CD8-positive, alpha-beta memory T cell (primary cell): ENCODE measurements at regions not wholly inside any gene's neighbourhood (a gene's known extent, or its start where the extent isn't known, plus 50 kb on each side); places are given as distances from the start of the nearest gene placed in this dataset.

Experiments
- CTCF ChIA-PET: fragments of 350-600 bp; sonication (Branson Sonifier 250); formaldehyde crosslinking; loops from one replicate; lab custom pipeline; 2021; ENCODE audit warnings: antibody characterized with exemption; lab: Charles Lee
- POLR2A ChIA-PET: fragments of 350-600 bp; sonication (Branson Sonifier 250); formaldehyde crosslinking; loops from one replicate; lab custom pipeline; 2021; ENCODE audit warnings: antibody characterized with exemption; lab: Charles Lee
- DNase-seq, 5 donors: peaks; one replicate each; pipeline versions ENCODE4 v3.0.0 to v3.0.0-alpha.2; 2020 to 2022; ENCODE audit warnings: mixed read lengths in 1 of 5
- H3K27ac ChIP-seq: one replicate; pipeline ENCODE4 v1.7.0; 2013; ENCODE audit warnings: low read depth, mild to moderate bottlenecking, low read length, moderate library complexity
- H3K27me3 ChIP-seq: 2 replicates; pipeline ENCODE4 v1.7.0; 2013; ENCODE audit warnings: low read length, mild to moderate bottlenecking; ENCODE audit not compliant: insufficient read depth, poor library complexity, severe bottlenecking
- H3K36me3 ChIP-seq: 2 replicates; pipeline ENCODE4 v1.7.0; 2013; ENCODE audit warnings: mild to moderate bottlenecking, low read length, moderate library complexity; ENCODE audit not compliant: insufficient read depth
- H3K4me1 ChIP-seq: 2 replicates; pipeline ENCODE4 v1.7.0; 2013; ENCODE audit warnings: mild to moderate bottlenecking, low read length, moderate library complexity; ENCODE audit not compliant: insufficient read depth
- H3K4me3 ChIP-seq: 2 replicates; pipeline ENCODE4 v1.7.0; 2013; ENCODE audit warnings: mild to moderate bottlenecking, low read length
- H3K9me3 ChIP-seq: 2 replicates; pipeline ENCODE4 v1.7.0; 2013; ENCODE audit warnings: mild to moderate bottlenecking, low read length
- H3K27ac Mint-ChIP-seq, 8 donors: one replicate each; pipeline ENCODE4 v1.8.0; 2020 to 2021; ENCODE audit warnings: mixed read lengths in 8 of 8, mild to moderate bottlenecking in 6 of 8, inconsistent platforms in 3 of 8, moderate library complexity in 3 of 8
- H3K27me3 Mint-ChIP-seq, 2 donors: one replicate each; pipeline ENCODE4 v1.8.0; 2020 to 2021; ENCODE audit warnings: mixed read lengths in 2 of 2, mild to moderate bottlenecking in 1 of 2, moderate library complexity in 1 of 2
- H3K36me3 Mint-ChIP-seq, 3 donors: one replicate each; pipeline ENCODE4 v1.8.0; 2020 to 2021; ENCODE audit warnings: mixed read lengths in 3 of 3, inconsistent platforms in 1 of 3, mild to moderate bottlenecking in 1 of 3
- H3K4me1 Mint-ChIP-seq, 3 donors: one replicate each; pipeline ENCODE4 v1.8.0; 2020 to 2021; ENCODE audit warnings: mixed read lengths in 3 of 3, inconsistent platforms in 1 of 3, mild to moderate bottlenecking in 1 of 3
- H3K4me3 Mint-ChIP-seq, 7 donors: one replicate each; pipeline ENCODE4 v1.8.0; 2020 to 2021; ENCODE audit warnings: mixed read lengths in 7 of 7, mild to moderate bottlenecking in 6 of 7, moderate library complexity in 4 of 7, inconsistent platforms in 2 of 7
- H3K9me3 Mint-ChIP-seq, 5 donors: one replicate each; pipeline ENCODE4 v1.8.0; 2020 to 2022; ENCODE audit warnings: mixed read lengths in 5 of 5, mild to moderate bottlenecking in 3 of 5, moderate library complexity in 2 of 5, inconsistent platforms in 1 of 5

- H3K4me1 ChIP-seq, result no peaks in the 10 kb centered on the region
- no peak overlapping the region for H3K4me3 ChIP-seq
- no peak overlapping the region for H3K27ac ChIP-seq
- Mint-ChIP-seq H3K27ac (no peak overlapping the region), H3K4me3 (no peak overlapping the region), H3K4me1 (no peaks in the 10 kb centered on the region), H3K9me3 (peaks cover 0 to 15% (median 11%) of the 10 kb centered on the region in 5 donors), H3K27me3 (peaks cover 0 to 9% of the 10 kb centered on the region in 2 donors), H3K36me3 (no peaks in the 10 kb centered on the region)
- H3K36me3 ChIP-seq, result no peaks in the 10 kb centered on the region
- ChIA-PET POLR2A (no interaction called here), CTCF (interaction anchor here (1.3 kb wide), 1 partner anchor 125 kb away, joined by 3 read pairs; no protein-coding TSS in a partner anchor)
- no peaks in the 10 kb centered on the region for H3K27me3 ChIP-seq
- DNase-seq, result no peak
- H3K9me3 ChIP-seq, result no peaks in the 10 kb centered on the region
Measured at GRCh38 chr19:29387586-29387985, 138.2 kb upstream of the VSTM2B start.

GRCh38 chr19:29389495-29389894 is 136.3 kb upstream of the VSTM2B start:
- Mint-ChIP-seq H3K36me3 (no peaks in the 10 kb centered on the region), H3K27me3 (peaks cover 3 to 9% of the 10 kb centered on the region in 2 donors), H3K4me3 (no peak overlapping the region), H3K4me1 (no peaks in the 10 kb centered on the region), H3K27ac (no peak overlapping the region), H3K9me3 (peaks cover 0 to 17% (median 13%) of the 10 kb centered on the region in 5 donors)
- no peak overlapping the region for H3K4me3 ChIP-seq
- no peak overlapping the region for H3K27ac ChIP-seq
- no peaks in the 10 kb centered on the region for H3K27me3 ChIP-seq
- no peaks in the 10 kb centered on the region for H3K9me3 ChIP-seq
- POLR2A ChIA-PET, result no interaction called here
- no peaks in the 10 kb centered on the region for H3K4me1 ChIP-seq
- no peaks in the 10 kb centered on the region for H3K36me3 ChIP-seq
- CTCF ChIA-PET, result no interaction called here
- no peak for DNase-seq

- Mint-ChIP-seq H3K4me3 (no peak overlapping the region), H3K27me3 (peaks cover 9 to 10% of the 10 kb centered on the region in 2 donors), H3K27ac (no peak overlapping the region), H3K4me1 (no peaks in the 10 kb centered on the region), H3K36me3 (no peaks in the 10 kb centered on the region), H3K9me3 (peaks cover 0 to 17% (median 13%) of the 10 kb centered on the region in 5 donors)
- Histone ChIP-seq H3K4me1 (no peaks in the 10 kb centered on the region), H3K4me3 (no peak overlapping the region), H3K27me3 (no peaks in the 10 kb centered on the region), H3K27ac (no peak overlapping the region), H3K36me3 (no peaks in the 10 kb centered on the region), H3K9me3 (no peaks in the 10 kb centered on the region)
- ChIA-PET POLR2A (no interaction called here), CTCF (no interaction called here)
- DNase-seq, result no peak
Measured at GRCh38 chr19:29390742-29391141, 135.1 kb upstream of the VSTM2B start.

GRCh38 chr19:29393915-29394460 is 131.8 kb upstream of the VSTM2B start:
- Histone ChIP-seq H3K27me3 (no peaks in the 10 kb centered on the region), H3K4me1 (no peaks in the 10 kb centered on the region), H3K27ac (no peak overlapping the region), H3K4me3 (no peak overlapping the region), H3K36me3 (no peaks in the 10 kb centered on the region), H3K9me3 (no peaks in the 10 kb centered on the region)
- no peak for DNase-seq
- Mint-ChIP-seq H3K4me3 (no peak overlapping the region), H3K9me3 (peaks cover 0 to 17% (median 11%) of the 10 kb centered on the region in 5 donors), H3K27ac (no peak overlapping the region), H3K4me1 (no peaks in the 10 kb centered on the region), H3K36me3 (no peaks in the 10 kb centered on the region), H3K27me3 (peaks cover 6 to 19% of the 10 kb centered on the region in 2 donors)
- POLR2A ChIA-PET, result no interaction called here
- CTCF ChIA-PET, result no interaction called here

- Histone ChIP-seq H3K4me3 (no peak overlapping the region), H3K9me3 (no peaks in the 10 kb centered on the region), H3K4me1 (no peaks in the 10 kb centered on the region), H3K27ac (no peak overlapping the region), H3K36me3 (no peaks in the 10 kb centered on the region), H3K27me3 (no peaks in the 10 kb centered on the region)
- Mint-ChIP-seq H3K4me3 (no peak overlapping the region), H3K9me3 (peaks cover 0 to 13% (median 11%) of the 10 kb centered on the region in 5 donors), H3K36me3 (no peaks in the 10 kb centered on the region), H3K27me3 (peaks cover 6 to 31% of the 10 kb centered on the region in 2 donors), H3K27ac (no peak overlapping the region), H3K4me1 (no peaks in the 10 kb centered on the region)
- DNase-seq, result no peak
- POLR2A ChIA-PET, result no interaction called here
- CTCF ChIA-PET, result no interaction called here
Measured at GRCh38 chr19:29395111-29395733, 130.6 kb upstream of the VSTM2B start.

GRCh38 chr19:29395734-29396414 is 129.9 kb upstream of the VSTM2B start:
- Histone ChIP-seq H3K4me1 (no peaks in the 10 kb centered on the region), H3K36me3 (no peaks in the 10 kb centered on the region), H3K27ac (no peak overlapping the region), H3K9me3 (no peaks in the 10 kb centered on the region), H3K4me3 (no peak overlapping the region), H3K27me3 (no peaks in the 10 kb centered on the region)
- peaks cover 0 to 11% (median 10%) of the 10 kb centered on the region in 5 donors for H3K9me3 Mint-ChIP-seq
- H3K4me3 Mint-ChIP-seq, result no peak overlapping the region
- no peaks in the 10 kb centered on the region for H3K4me1 Mint-ChIP-seq
- ChIA-PET CTCF (no interaction called here), POLR2A (no interaction called here)
- DNase-seq, result no peak
- H3K36me3 Mint-ChIP-seq, result no peaks in the 10 kb centered on the region
- peaks cover 5 to 33% of the 10 kb centered on the region in 2 donors for H3K27me3 Mint-ChIP-seq
- no peak overlapping the region for H3K27ac Mint-ChIP-seq

GRCh38 chr19:29396925-29397324 is 128.9 kb upstream of the VSTM2B start:
- Histone ChIP-seq H3K36me3 (no peaks in the 10 kb centered on the region), H3K27ac (no peak overlapping the region), H3K9me3 (no peaks in the 10 kb centered on the region), H3K4me3 (no peak overlapping the region), H3K27me3 (no peaks in the 10 kb centered on the region), H3K4me1 (no peaks in the 10 kb centered on the region)
- no peak for DNase-seq
- Mint-ChIP-seq H3K4me3 (peak overlapping the region in 1 of 7 donors; percentile 54), H3K4me1 (no peaks in the 10 kb centered on the region), H3K27me3 (peaks cover 5 to 33% of the 10 kb centered on the region in 2 donors), H3K36me3 (no peaks in the 10 kb centered on the region), H3K27ac (no peak overlapping the region), H3K9me3 (peaks cover 0 to 3% (median 3%) of the 10 kb centered on the region in 5 donors)
- CTCF ChIA-PET, result no interaction called here
- POLR2A ChIA-PET, result no interaction called here

GRCh38 chr19:29397748-29398147 is 128.0 kb upstream of the VSTM2B start:
- POLR2A ChIA-PET, result no interaction called here
- Mint-ChIP-seq H3K27me3 (peaks cover 5 to 33% of the 10 kb centered on the region in 2 donors), H3K27ac (no peak overlapping the region), H3K9me3 (peaks cover 0 to 3% (median 1%) of the 10 kb centered on the region in 5 donors), H3K36me3 (no peaks in the 10 kb centered on the region), H3K4me1 (no peaks in the 10 kb centered on the region), H3K4me3 (no peak overlapping the region)
- no peak for DNase-seq
- Histone ChIP-seq H3K4me1 (no peaks in the 10 kb centered on the region), H3K36me3 (no peaks in the 10 kb centered on the region), H3K27ac (no peak overlapping the region), H3K27me3 (no peaks in the 10 kb centered on the region), H3K4me3 (no peak overlapping the region), H3K9me3 (no peaks in the 10 kb centered on the region)
- CTCF ChIA-PET, result no interaction called here
